PFSK-1 (cell line): ENCODE measurements at regions not wholly inside any gene's neighbourhood (a gene's known extent, or its start where the extent isn't known, plus 50 kb on each side); places are given as distances from the start of the nearest gene placed in this dataset.

Experiments
- FOXP2 ChIP-seq: optimal IDR thresholded peaks from 2 replicates; pipeline ENCODE3; 2011; ENCODE audit warnings: borderline replicate concordance, control low read depth, inconsistent platforms; ENCODE audit not compliant: insufficient read depth; ENCODE audit errors: extremely low read length, extremely low read depth
- POLR2AphosphoS5 ChIP-seq: IDR thresholded peaks from 2 replicates; pipeline ENCODE4 v1.6.1; 2012; ENCODE audit warnings: low read depth, mild to moderate bottlenecking, control low read depth, low read length, moderate library complexity
- SIN3A ChIP-seq: IDR thresholded peaks from 2 replicates; pipeline ENCODE4 v1.6.1; 2012; ENCODE audit warnings: mild to moderate bottlenecking, low read length, moderate library complexity, borderline replicate concordance; ENCODE audit not compliant: insufficient read depth
- TAF1 ChIP-seq: IDR thresholded peaks from 2 replicates; pipeline ENCODE4 v1.6.1; 2012; ENCODE audit warnings: low read length, control low read depth, borderline replicate concordance; ENCODE audit not compliant: insufficient read depth
- TF ChIP-seq, protein P1 (sequence below), 2 experiments: IDR thresholded peaks; 2 replicates each; pipeline versions ENCODE4 v1.6.1 to v1.8.0; 2011 to 2012; ENCODE audit warnings: low read depth in 2 of 2, low read length in 2 of 2, control low read depth in 1 of 2, inconsistent platforms in 1 of 2, mild to moderate bottlenecking in 1 of 2, moderate library complexity in 1 of 2; ENCODE audit not compliant: insufficient read depth in 1 of 2

DNA sequence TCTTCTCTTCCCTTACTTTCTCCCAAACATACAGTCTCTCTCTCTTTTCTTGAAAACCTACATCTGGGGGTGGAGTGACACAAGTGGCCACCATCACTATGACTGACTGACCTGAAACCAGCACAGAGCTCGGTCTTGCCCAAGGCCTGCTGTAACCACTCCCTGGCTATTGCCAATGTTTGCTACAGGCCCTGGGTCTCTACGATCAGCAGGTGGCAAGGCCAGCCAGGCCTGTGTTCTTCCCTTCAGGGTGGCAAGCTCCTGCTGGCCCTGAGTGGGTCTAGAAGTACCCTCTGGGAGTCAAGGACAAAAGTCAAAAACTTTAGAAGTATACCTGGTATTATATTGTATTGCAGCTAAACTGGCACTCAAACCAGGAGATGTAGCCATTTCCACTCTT lies 140.9 kb upstream of the TGFBR2 start:
- TF ChIP-seq, protein P1, sequence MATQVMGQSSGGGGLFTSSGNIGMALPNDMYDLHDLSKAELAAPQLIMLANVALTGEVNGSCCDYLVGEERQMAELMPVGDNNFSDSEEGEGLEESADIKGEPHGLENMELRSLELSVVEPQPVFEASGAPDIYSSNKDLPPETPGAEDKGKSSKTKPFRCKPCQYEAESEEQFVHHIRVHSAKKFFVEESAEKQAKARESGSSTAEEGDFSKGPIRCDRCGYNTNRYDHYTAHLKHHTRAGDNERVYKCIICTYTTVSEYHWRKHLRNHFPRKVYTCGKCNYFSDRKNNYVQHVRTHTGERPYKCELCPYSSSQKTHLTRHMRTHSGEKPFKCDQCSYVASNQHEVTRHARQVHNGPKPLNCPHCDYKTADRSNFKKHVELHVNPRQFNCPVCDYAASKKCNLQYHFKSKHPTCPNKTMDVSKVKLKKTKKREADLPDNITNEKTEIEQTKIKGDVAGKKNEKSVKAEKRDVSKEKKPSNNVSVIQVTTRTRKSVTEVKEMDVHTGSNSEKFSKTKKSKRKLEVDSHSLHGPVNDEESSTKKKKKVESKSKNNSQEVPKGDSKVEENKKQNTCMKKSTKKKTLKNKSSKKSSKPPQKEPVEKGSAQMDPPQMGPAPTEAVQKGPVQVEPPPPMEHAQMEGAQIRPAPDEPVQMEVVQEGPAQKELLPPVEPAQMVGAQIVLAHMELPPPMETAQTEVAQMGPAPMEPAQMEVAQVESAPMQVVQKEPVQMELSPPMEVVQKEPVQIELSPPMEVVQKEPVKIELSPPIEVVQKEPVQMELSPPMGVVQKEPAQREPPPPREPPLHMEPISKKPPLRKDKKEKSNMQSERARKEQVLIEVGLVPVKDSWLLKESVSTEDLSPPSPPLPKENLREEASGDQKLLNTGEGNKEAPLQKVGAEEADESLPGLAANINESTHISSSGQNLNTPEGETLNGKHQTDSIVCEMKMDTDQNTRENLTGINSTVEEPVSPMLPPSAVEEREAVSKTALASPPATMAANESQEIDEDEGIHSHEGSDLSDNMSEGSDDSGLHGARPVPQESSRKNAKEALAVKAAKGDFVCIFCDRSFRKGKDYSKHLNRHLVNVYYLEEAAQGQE (IDR thresholded peaks at IDR 0.05; ENCODE audit: insufficient read depth in 1 of 2, low read depth in 2 of 2, low read length in 2 of 2), result no peak
- TF ChIP-seq POLR2AphosphoS5 (no peak), TAF1 (no peak), SIN3A (no peak), FOXP2 (no peak)
